ENCODE measurements at regions not wholly inside any gene's neighbourhood (a gene's known extent, or its start where the extent isn't known, plus 50 kb on each side); places are given as distances from the start of the nearest gene placed in this dataset.

GRCh38 chr16:51049678-51050376 is 101.2 kb downstream of the SALL1 start:
- H3K4me3 ChIP-seq (ENCODE audit: low read depth, low read length), result no peak overlapping the region
- TF ChIP-seq CTCF (IDR thresholded peaks at IDR 0.05; ENCODE audit: low read depth, low read length), result no peak

GRCh38 chr16:51049276-51049675 is 101.8 kb downstream of the SALL1 start:
- TF ChIP-seq CTCF (IDR thresholded peaks at IDR 0.05; ENCODE audit: low read depth, low read length), result no peak
- H3K4me3 ChIP-seq (ENCODE audit: low read depth, low read length), result no peak overlapping the region

- no peak for TF ChIP-seq CTCF (IDR thresholded peaks at IDR 0.05; ENCODE audit: low read depth, low read length)
- H3K4me3 ChIP-seq (ENCODE audit: low read depth, low read length), result no peak overlapping the region
Observed at GRCh38 chr16:51048544-51048943, 102.5 kb downstream of the SALL1 start.

- no peak for TF ChIP-seq CTCF (IDR thresholded peaks at IDR 0.05; ENCODE audit: low read depth, low read length)
- H3K4me3 ChIP-seq (ENCODE audit: low read depth, low read length), result no peak overlapping the region
Observed at GRCh38 chr16:51045794-51046193, 105.3 kb downstream of the SALL1 start.

GRCh38 chr16:51045186-51045585 is 105.9 kb downstream of the SALL1 start:
- no peak for TF ChIP-seq CTCF (IDR thresholded peaks at IDR 0.05; ENCODE audit: low read depth, low read length)
- no peak overlapping the region for H3K4me3 ChIP-seq (ENCODE audit: low read depth, low read length)

- TF ChIP-seq CTCF (IDR thresholded peaks at IDR 0.05; ENCODE audit: low read depth, low read length), result no peak
- H3K4me3 ChIP-seq (ENCODE audit: low read depth, low read length), result no peak overlapping the region
Observed at GRCh38 chr16:51041546-51041945, 109.5 kb downstream of the SALL1 start.

GRCh38 chr16:51040637-51041036 is 110.4 kb downstream of the SALL1 start:
- no peak overlapping the region for H3K4me3 ChIP-seq (ENCODE audit: low read depth, low read length)
- no peak for TF ChIP-seq CTCF (IDR thresholded peaks at IDR 0.05; ENCODE audit: low read depth, low read length)

Measured in WI38 (cell line).